ENCODE measurements at regions not wholly inside any gene's neighbourhood (a gene's known extent, or its start where the extent isn't known, plus 50 kb on each side); places are given as distances from the start of the nearest gene placed in this dataset.

- no peak for TF ChIP-seq SNRNP70 (IDR thresholded peaks at IDR 0.05; ENCODE audit: low read depth, low read length)
- TF ChIP-seq FLYWCH1 (CRISPR knock-in tag; IDR thresholded peaks at IDR 0.05): no peak
- TF ChIP-seq HMGXB4 (CRISPR knock-in tag; IDR thresholded peaks at IDR 0.05; ENCODE audit: borderline replicate concordance in 1 of 2, low read depth in 1 of 2): no peak
- no peak for TF ChIP-seq ZNF124 (CRISPR knock-in tag; IDR thresholded peaks at IDR 0.05)
- no peak for TF ChIP-seq ZNF644 (CRISPR knock-in tag; IDR thresholded peaks at IDR 0.05; ENCODE audit: low read depth)
Measured at GRCh38 chr13:59495299-59495698, 668.4 kb downstream of the DIAPH3 start (continued).

- Histone ChIP-seq H3K36me3 (replicated peaks in 1 of 2; ENCODE audit: control insufficient read depth in 1 of 2, insufficient read depth in 2 of 2, low read length in 2 of 2) (no peaks in the 10 kb centered on the region), H3K9ac (ENCODE audit: insufficient read depth, low read depth, low read length) (no peak overlapping the region), H3K79me2 (ENCODE audit: insufficient read depth, low read length) (no peaks in the 10 kb centered on the region), H4K20me1 (ENCODE audit: insufficient read depth, low read length) (no peaks in the 10 kb centered on the region), H3K4me3 (replicated peaks in 1 of 3; ENCODE audit: insufficient read depth in 1 of 3, low read depth in 2 of 3, low read length in 3 of 3) (no peak overlapping the region), H3K4me1 (ENCODE audit: insufficient read depth, low read length) (no peaks in the 10 kb centered on the region), H3K9me3 (ENCODE audit: low read length) (no peaks in the 10 kb centered on the region), H3K4me2 (ENCODE audit: low read depth, low read length) (no peak overlapping the region), H3K27ac (ENCODE audit: extremely low read length, insufficient read depth, low read length) (no peak overlapping the region), H3K27me3 (ENCODE audit: control insufficient read depth in 1 of 2, insufficient read depth in 2 of 2, low read length in 2 of 2) (no peaks in the 10 kb centered on the region; a peak in 1 of 5 replicates), H2AFZ (ENCODE audit: low read length) (no peak overlapping the region)
- POLR2A ChIA-PET: no interaction called here
- DNase-seq (ENCODE audit: low spot score) (no peak), FAIRE-seq (no peak), ATAC-seq (no peak)
- 17% methylated on average over 6 of the region's 7 CpGs for WGBS (ENCODE audit: low lambda C conversion rate)
- in situ Hi-C loops (cut with HindIII; ENCODE audit: extremely low pct_ligation_motif_present, low pct_unique_long_range_greater_than_20kb): no loop called here
- intact Hi-C loops (cut with micrococcal nuclease; ENCODE audit: unreplicated experiment): no loop called here
- BruUV-seq (replicated peaks): no TSS peak
- CTCF ChIA-PET (ENCODE audit: low intra/inter-chr PET ratio, low total read pairs): no interaction called here
- TF ChIP-seq PHB2 (IDR thresholded peaks at IDR 0.05; ENCODE audit: partially characterized antibody) (no peak), ZBTB34 (CRISPR knock-in tag; IDR thresholded peaks at IDR 0.05) (no peak), KDM2A (CRISPR knock-in tag; IDR thresholded peaks at IDR 0.05; ENCODE audit: borderline replicate concordance, low read depth) (no peak), NONO (IDR thresholded peaks at IDR 0.05) (no peak), NONO (CRISPR knock-in tag; conservative IDR thresholded peaks at IDR 0.05) (no peak), ZNF34 (CRISPR knock-in tag; IDR thresholded peaks at IDR 0.05; ENCODE audit: borderline replicate concordance) (no peak), NCOA1 (CRISPR knock-in tag; IDR thresholded peaks at IDR 0.05) (no peak), SETDB1 (CRISPR knock-in tag; IDR thresholded peaks at IDR 0.05; ENCODE audit: borderline replicate concordance) (no peak), JARID2 (CRISPR knock-in tag; IDR thresholded peaks at IDR 0.05; ENCODE audit: insufficient replicate concordance) (no peak), MYC (CRISPR knock-in tag; IDR thresholded peaks at IDR 0.05; ENCODE audit: borderline replicate concordance) (no peak), ZNF180 (CRISPR knock-in tag; IDR thresholded peaks at IDR 0.05; ENCODE audit: borderline replicate concordance, low read depth) (no peak), ZNF207 (IDR thresholded peaks at IDR 0.05; ENCODE audit: borderline replicate concordance) (no peak), RNF219 (CRISPR knock-in tag; IDR thresholded peaks at IDR 0.05) (no peak), MTA1 (CRISPR knock-in tag; IDR thresholded peaks at IDR 0.05; ENCODE audit: borderline replicate concordance) (no peak), ZNF709 (CRISPR knock-in tag; IDR thresholded peaks at IDR 0.05) (no peak)
Measured at GRCh38 chr13:59495936-59496512, 667.7 kb downstream of the DIAPH3 start.

Data from HepG2 (cell line).